PC-9 (cell line): ENCODE measurements at regions not wholly inside any gene's neighbourhood (a gene's known extent, or its start where the extent isn't known, plus 50 kb on each side); places are given as distances from the start of the nearest gene placed in this dataset.

Experiments
- BruUV-seq: library from RNA; stranded (reverse); fragments of 400-500 nt; replicated peaks from 2 replicates; lab custom pipeline; 2021; lab: Mats Ljungman, UMichigan
- CTCF ChIA-PET: fragments of 300-600 bp; sonication (Branson Sonifier 250); formaldehyde crosslinking; loops from one replicate; lab custom pipeline; 2022; ENCODE audit warnings: antibody characterized with exemption; lab: Charles Lee
- POLR2A ChIA-PET: fragments of 300-600 bp; sonication (Branson Sonifier 250); formaldehyde crosslinking; loops from one replicate; lab custom pipeline; 2022; ENCODE audit warnings: antibody characterized with exemption; ENCODE audit not compliant: unreplicated experiment; lab: Charles Lee
- DNase-seq, 2 experiments: peaks; one replicate each; pipeline versions ENCODE4 v3.0.0 to v3.0.0-alpha.2; 2015 to 2022; ENCODE audit warnings: mixed read lengths in 1 of 2
- H2AFZ ChIP-seq: fragments of 200-600 bp; sonication (generic); 2 replicates; pipeline ENCODE4 v1.8.1; 2017; ENCODE audit warnings: antibody characterized with exemption
- H3F3A ChIP-seq: fragments of 200-600 bp; sonication (generic); 2 replicates; pipeline ENCODE4 v1.8.1; 2017; ENCODE audit warnings: antibody characterized with exemption, mild to moderate bottlenecking, low read depth; ENCODE audit not compliant: insufficient read depth
- H3K27ac ChIP-seq: fragments of 200-600 bp; sonication (generic); 2 replicates; pipeline ENCODE4 v1.6.1; 2016; ENCODE audit warnings: mixed run types
- H3K27me3 ChIP-seq: fragments of 200-600 bp; sonication (generic); 2 replicates; pipeline ENCODE4 v1.6.1; 2016; ENCODE audit warnings: low read depth, mixed run types; ENCODE audit not compliant: insufficient read depth
- H3K36me3 ChIP-seq: fragments of 200-600 bp; sonication (generic); 2 replicates; pipeline ENCODE4 v1.6.1; 2016; ENCODE audit warnings: low read depth, mixed run types
- H3K4me1 ChIP-seq: fragments of 200-600 bp; sonication (generic); replicated peaks from 2 replicates; pipeline ENCODE4 v1.6.1; 2016; ENCODE audit warnings: mixed run types; ENCODE audit not compliant: insufficient read depth
- H3K4me2 ChIP-seq: fragments of 200-600 bp; sonication (generic); 2 replicates; pipeline ENCODE4 v1.6.1; 2017; ENCODE audit warnings: mixed run types
- H3K4me3 ChIP-seq: fragments of 200-600 bp; sonication (generic); 2 replicates; pipeline ENCODE4 v1.6.1; 2016; ENCODE audit warnings: mixed run types
- H3K79me2 ChIP-seq: fragments of 200-600 bp; sonication (generic); 2 replicates; pipeline ENCODE4 v1.6.1; 2017; ENCODE audit warnings: low read depth, mixed run types
- H3K9me2 ChIP-seq: fragments of 200-600 bp; sonication (generic); 2 replicates; pipeline ENCODE4 v1.8.1; 2017; ENCODE audit warnings: mild to moderate bottlenecking; ENCODE audit not compliant: insufficient read depth
- H3K9me3 ChIP-seq: fragments of 200-600 bp; sonication (generic); 2 replicates; pipeline ENCODE4 v1.8.1; 2016; ENCODE audit warnings: low read depth; ENCODE audit not compliant: insufficient read depth
- H4K20me1 ChIP-seq: fragments of 200-600 bp; sonication (generic); 2 replicates; pipeline ENCODE4 v1.8.1; 2017; ENCODE audit not compliant: insufficient read depth
- CTCF ChIP-seq: fragments of 200-600 bp; sonication (generic); conservative IDR thresholded peaks from 2 replicates; pipeline ENCODE4 v1.6.1; 2017; ENCODE audit warnings: mixed run types, antibody characterized with exemption, mild to moderate bottlenecking, moderate library complexity
- EZH2 ChIP-seq: fragments of 200-600 bp; sonication (generic); IDR thresholded peaks from 2 replicates; pipeline ENCODE4 v1.8.0; 2017; ENCODE audit warnings: antibody characterized with exemption, low read depth
- intact Hi-C: fragments of 100-400 bp; cut with micrococcal nuclease; formaldehyde crosslinking; loops from one replicate; pipeline ENCODE4 v1.10.0; 2022; ENCODE audit not compliant: unreplicated experiment

DNA sequence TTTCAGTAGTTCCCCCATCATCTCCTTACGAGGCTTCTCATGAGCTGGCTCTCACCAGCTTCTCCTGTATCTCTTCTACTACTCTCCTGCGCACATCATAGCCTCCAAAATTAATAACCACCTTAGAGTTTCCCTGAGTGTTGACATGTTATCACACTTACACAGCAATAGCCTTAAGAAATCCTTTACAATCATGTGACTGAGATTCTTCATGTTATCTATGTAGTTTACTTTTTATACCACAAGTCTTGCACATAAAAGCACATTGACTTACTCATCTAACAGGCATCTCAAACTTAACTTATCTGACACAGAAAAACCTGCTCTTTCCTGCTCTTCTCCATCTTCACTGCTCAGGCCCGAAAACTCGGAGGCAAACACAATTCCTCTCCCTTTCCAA is 103.7 kb upstream of the TAB2 start:
- H3K4me1 ChIP-seq = no peaks in the 10 kb centered on the region
- H3K27me3 ChIP-seq = no peaks in the 10 kb centered on the region
- 0 out of 2 replicates have a peak, but pooled peaks cover 3% of the 10 kb centered on the region for H3K9me3 ChIP-seq
- no peak overlapping the region for H3K4me3 ChIP-seq
- no peaks in the 10 kb centered on the region for H3F3A ChIP-seq
- no peaks in the 10 kb centered on the region for H3K36me3 ChIP-seq
- intact Hi-C loops = no loop called here
- TF ChIP-seq CTCF (no peak), EZH2 (no peak)
- no peak overlapping the region for H3K4me2 ChIP-seq
- ChIA-PET CTCF (no interaction called here), POLR2A (no interaction called here)
- H4K20me1 ChIP-seq = no peaks in the 10 kb centered on the region
- H3K27ac ChIP-seq = no peak overlapping the region
- H3K9me2 ChIP-seq = no peaks in the 10 kb centered on the region
- DNase-seq = peak in 1 of 2 experiments; percentile 36
- H2AFZ ChIP-seq = no peak overlapping the region
- no peaks in the 10 kb centered on the region for H3K79me2 ChIP-seq
- no TSS peak for BruUV-seq

- H2AFZ ChIP-seq = no peak overlapping the region
These were observed 101.1 kb upstream of the TAB2 start for GRCh38 chr6:149216459-149216858.

DNA sequence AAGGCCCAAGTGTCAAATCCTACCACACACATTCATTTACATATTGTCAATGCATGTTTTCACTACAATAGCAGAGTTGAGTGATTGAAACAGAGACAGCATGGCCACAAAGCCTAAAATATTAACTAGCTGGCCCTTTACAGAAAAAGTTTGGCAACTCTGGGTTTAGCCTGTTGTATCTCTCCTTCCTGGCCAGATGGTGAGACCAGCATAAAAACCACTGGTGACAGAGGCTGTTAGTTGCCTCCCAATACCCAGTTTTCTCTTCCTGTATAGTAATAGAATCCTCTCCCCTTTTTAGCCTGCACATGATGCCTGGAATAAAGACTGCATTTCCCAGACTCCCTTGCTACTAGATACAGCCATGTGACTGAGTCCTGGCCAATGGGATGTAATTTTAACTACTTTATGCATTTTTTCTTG is 100.0 kb upstream of the TAB2 start:
- no peak for TF ChIP-seq EZH2
- TF ChIP-seq CTCF = no peak
- H3K36me3 ChIP-seq = no peaks in the 10 kb centered on the region
- H2AFZ ChIP-seq = no peak overlapping the region
- no peaks in the 10 kb centered on the region for H3K79me2 ChIP-seq
- ChIA-PET POLR2A (no interaction called here), CTCF (no interaction called here)
- H3K27ac ChIP-seq = no peak overlapping the region
- H3K4me3 ChIP-seq = no peak overlapping the region
- H3K27me3 ChIP-seq = no peaks in the 10 kb centered on the region
- H3K9me2 ChIP-seq = no peaks in the 10 kb centered on the region
- no peaks in the 10 kb centered on the region for H4K20me1 ChIP-seq
- intact Hi-C loops = loop anchor here (5.0 kb wide), 1 partner anchor 45 kb away; no protein-coding TSS in a partner anchor
- H3F3A ChIP-seq = no peaks in the 10 kb centered on the region
- H3K4me1 ChIP-seq = no peaks in the 10 kb centered on the region
- no peaks in the 10 kb centered on the region for H3K9me3 ChIP-seq
- no peak for DNase-seq
- no peak overlapping the region for H3K4me2 ChIP-seq
- no TSS peak for BruUV-seq

More at GRCh38 chr6:149216459-149216858, 101.1 kb upstream of the TAB2 start:
- Histone ChIP-seq H3K4me3 (no peak overlapping the region), H3K27me3 (no peaks in the 10 kb centered on the region), H3K4me1 (no peaks in the 10 kb centered on the region), H4K20me1 (no peaks in the 10 kb centered on the region), H3K9me3 (no peaks in the 10 kb centered on the region), H3K4me2 (no peak overlapping the region), H3K79me2 (no peaks in the 10 kb centered on the region), H3F3A (no peaks in the 10 kb centered on the region), H3K9me2 (no peaks in the 10 kb centered on the region), H3K27ac (no peak overlapping the region), H3K36me3 (no peaks in the 10 kb centered on the region)
- TF ChIP-seq EZH2 (no peak), CTCF (no peak)
- intact Hi-C loops = loop anchor here (5.0 kb wide), 1 partner anchor 44 kb away; no protein-coding TSS in a partner anchor
- BruUV-seq = no TSS peak
- ChIA-PET CTCF (no interaction called here), POLR2A (no interaction called here)
- no peak for DNase-seq
